Panc1 (cell line): ENCODE measurements at regions not wholly inside any gene's neighbourhood (a gene's known extent, or its start where the extent isn't known, plus 50 kb on each side); places are given as distances from the start of the nearest gene placed in this dataset.

ENCODE experiments used
- ATAC-seq: fragments of 200-7000 bp; cut with Tn5 transposase; 2 replicates; pipeline ENCODE4 v1.9.1; 2020; ENCODE audit warnings: mild to moderate bottlenecking, moderate library complexity
- BruUV-seq: library from RNA; stranded (reverse); fragments of 400-500 nt; replicated peaks from 2 replicates; lab custom pipeline; 2021; lab: Mats Ljungman, UMichigan
- CTCF ChIA-PET: fragments of 300-600 bp; sonication (Branson Sonifier 250); formaldehyde crosslinking; loops from one replicate; lab custom pipeline; 2022; ENCODE audit warnings: antibody characterized with exemption; lab: Charles Lee
- POLR2A ChIA-PET: fragments of 300-600 bp; sonication (Branson Sonifier 250); formaldehyde crosslinking; loops from one replicate; lab custom pipeline; 2022; ENCODE audit warnings: antibody characterized with exemption; lab: Charles Lee
- DNase-seq: peaks from one replicate; pipeline ENCODE4 v3.0.0-alpha.2; 2010; ENCODE audit warnings: low read depth, low spot score
- H3K27ac ChIP-seq: 2 replicates; pipeline ENCODE4 v1.5.1; 2011; ENCODE audit warnings: mild to moderate bottlenecking, low read length, inconsistent platforms
- H3K27me3 ChIP-seq: fragments of 200-500 bp; sonication (Bioruptor generic); 2 replicates; pipeline ENCODE4 v1.6.0; 2014; ENCODE audit warnings: low read length, inconsistent platforms; ENCODE audit not compliant: control insufficient read depth, insufficient read depth
- H3K36me3 ChIP-seq: fragments of 200-500 bp; sonication (Bioruptor generic); 2 replicates; pipeline ENCODE4 v1.5.1; 2014; ENCODE audit warnings: inconsistent platforms, mild to moderate bottlenecking, low read length, moderate library complexity; ENCODE audit not compliant: control insufficient read depth, insufficient read depth
- H3K4me1 ChIP-seq: 2 replicates; pipeline ENCODE4 v1.5.1; 2011; ENCODE audit warnings: inconsistent platforms, mild to moderate bottlenecking, low read length, moderate library complexity; ENCODE audit not compliant: control insufficient read depth, insufficient read depth
- H3K4me3 ChIP-seq, 2 experiments: 2 replicates each; pipeline ENCODE4 v1.5.1; 2011 to 2012; ENCODE audit warnings: low read depth in 2 of 2, low read length in 2 of 2, mild to moderate bottlenecking in 2 of 2, inconsistent platforms in 1 of 2, moderate library complexity in 1 of 2
- H3K9me3 ChIP-seq: fragments of 200-500 bp; sonication (Bioruptor generic); 2 replicates; pipeline ENCODE4 v1.5.1; 2014; ENCODE audit warnings: low read depth, mild to moderate bottlenecking, inconsistent platforms, low read length, moderate library complexity; ENCODE audit not compliant: control insufficient read depth, insufficient read depth
- CTCF ChIP-seq: fragments of 450-650 bp; IDR thresholded peaks from 2 replicates; pipeline ENCODE4 v1.5.1; 2017; ENCODE audit warnings: mild to moderate bottlenecking
- POLR2AphosphoS5 ChIP-seq: IDR thresholded peaks from 2 replicates; pipeline ENCODE4 v1.6.1; 2012; ENCODE audit warnings: mild to moderate bottlenecking, low read depth, low read length, moderate library complexity
- REST ChIP-seq, 2 experiments: IDR thresholded peaks; 2 replicates each; pipeline ENCODE4 v1.6.1; 2011 to 2012; ENCODE audit warnings: low read depth in 2 of 2, control low read depth in 1 of 2, low read length in 1 of 2, mild to moderate bottlenecking in 1 of 2, moderate library complexity in 1 of 2; ENCODE audit not compliant: insufficient read depth in 1 of 2
- SIN3A ChIP-seq: IDR thresholded peaks from 2 replicates; pipeline ENCODE4 v1.6.1; 2012; ENCODE audit warnings: low read depth, mild to moderate bottlenecking, low read length, moderate library complexity, borderline replicate concordance; ENCODE audit not compliant: insufficient read depth
- TCF7L2 ChIP-seq: IDR thresholded peaks from 2 replicates; pipeline ENCODE4 v1.6.1; 2011; ENCODE audit warnings: mild to moderate bottlenecking, low read depth, low read length, inconsistent platforms
- in situ Hi-C: cut with HindIII; loops from 2 replicates; pipeline ENCODE4 v1.10.0; 2016; ENCODE audit warnings: low sequenced_read_pairs, low pct_unique_long_range_greater_than_20kb
- intact Hi-C: fragments of 100-400 bp; cut with micrococcal nuclease; formaldehyde crosslinking; loops from one replicate; pipeline ENCODE4 v1.10.0; 2022; ENCODE audit not compliant: unreplicated experiment

- Histone ChIP-seq H3K27me3 (no peaks in the 10 kb centered on the region), H3K4me1 (no peaks in the 10 kb centered on the region), H3K36me3 (no peaks in the 10 kb centered on the region), H3K9me3 (no peaks in the 10 kb centered on the region), H3K4me3 (no peak overlapping the region), H3K27ac (no peak overlapping the region)
- ChIA-PET CTCF (no interaction called here), POLR2A (no interaction called here)
- ATAC-seq (no peak), DNase-seq (no peak)
- TF ChIP-seq SIN3A (no peak), REST (IDR thresholded peaks at IDR 0.05; ENCODE audit: insufficient read depth in 1 of 2, low read depth in 2 of 2, low read length in 1 of 2) (no peak), POLR2AphosphoS5 (no peak), TCF7L2 (no peak), CTCF (no peak)
- BruUV-seq: no TSS peak
- in situ Hi-C loops: no loop called here
- intact Hi-C loops: no loop called here
Observed at GRCh38 chr4:44845993-44846392, 119.6 kb upstream of the GNPDA2 start.

GRCh38 chr4:44845309-44845708 lies 119.0 kb upstream of the GNPDA2 start:
- H3K9me3 ChIP-seq: no peaks in the 10 kb centered on the region
- in situ Hi-C loops: no loop called here
- H3K4me1 ChIP-seq: no peaks in the 10 kb centered on the region
- no peak for ATAC-seq
- TF ChIP-seq CTCF (no peak), TCF7L2 (no peak), SIN3A (no peak), POLR2AphosphoS5 (no peak), REST (IDR thresholded peaks at IDR 0.05; ENCODE audit: insufficient read depth in 1 of 2, low read depth in 2 of 2, low read length in 1 of 2) (no peak)
- H3K27ac ChIP-seq: no peak overlapping the region
- no peak overlapping the region for H3K4me3 ChIP-seq
- ChIA-PET CTCF (no interaction called here), POLR2A (no interaction called here)
- DNase-seq: no peak
- no peaks in the 10 kb centered on the region for H3K36me3 ChIP-seq
- intact Hi-C loops: no loop called here
- H3K27me3 ChIP-seq: no peaks in the 10 kb centered on the region
- BruUV-seq: no TSS peak
